Osteoblast (primary cell): ENCODE measurements at regions not wholly inside any gene's neighbourhood (a gene's known extent, or its start where the extent isn't known, plus 50 kb on each side); places are given as distances from the start of the nearest gene placed in this dataset.

Experiments used
- DNase-seq: peaks from one replicate; pipeline ENCODE4 v3.0.0; 2011; ENCODE audit warnings: low spot score, mixed read lengths; ENCODE audit not compliant: insufficient read length; ENCODE audit errors: missing footprints
- H2AFZ ChIP-seq: 2 replicates; pipeline ENCODE4 v1.6.0; 2011; ENCODE audit warnings: mild to moderate bottlenecking, low read length
- H3K27ac ChIP-seq: 2 replicates; pipeline ENCODE4 v1.5.1; 2011; ENCODE audit warnings: mild to moderate bottlenecking, low read depth, low read length, moderate library complexity
- H3K27me3 ChIP-seq: 2 replicates; pipeline ENCODE4 v1.6.0; 2012; ENCODE audit warnings: mild to moderate bottlenecking, control low read depth, inconsistent platforms, low read length, moderate library complexity; ENCODE audit not compliant: insufficient read depth
- H3K36me3 ChIP-seq: 2 replicates; pipeline ENCODE4 v1.5.1; 2011; ENCODE audit warnings: mild to moderate bottlenecking, low read length, control low read depth, moderate library complexity; ENCODE audit not compliant: insufficient read depth
- H3K4me1 ChIP-seq: 2 replicates; pipeline ENCODE4 v1.5.1; 2011; ENCODE audit warnings: mild to moderate bottlenecking, low read length, control low read depth, moderate library complexity; ENCODE audit not compliant: insufficient read depth
- H3K4me2 ChIP-seq: 2 replicates; pipeline ENCODE4 v1.6.0; 2011; ENCODE audit warnings: mild to moderate bottlenecking, low read length; ENCODE audit not compliant: insufficient read depth
- H3K4me3 ChIP-seq: fragments of 200-600 bp; sonication (generic); 3 replicates; pipeline ENCODE4 v1.5.1; 2012; ENCODE audit warnings: mild to moderate bottlenecking, low read length, inconsistent platforms; ENCODE audit not compliant: insufficient read depth
- H3K79me2 ChIP-seq: 2 replicates; pipeline ENCODE4 v1.6.0; 2012; ENCODE audit warnings: mild to moderate bottlenecking, low read length, control low read depth, inconsistent platforms; ENCODE audit not compliant: insufficient read depth
- H3K9me3 ChIP-seq: 2 replicates; pipeline ENCODE4 v1.5.1; 2011; ENCODE audit warnings: low read depth, low read length, control low read depth
- H4K20me1 ChIP-seq: 2 replicates; pipeline ENCODE4 v1.6.0; 2012; ENCODE audit warnings: mild to moderate bottlenecking, low read length, control low read depth; ENCODE audit not compliant: insufficient read depth
- CTCF ChIP-seq: IDR thresholded peaks from 2 replicates; pipeline ENCODE4 v1.5.1; 2011; ENCODE audit warnings: mild to moderate bottlenecking, low read depth, low read length, moderate library complexity; ENCODE audit errors: extremely low read depth

GRCh38 chr13:73549717-73550116, 490.9 kb downstream of the KLF5 start:
- H3K27me3 ChIP-seq: no peaks in the 10 kb centered on the region
- H2AFZ ChIP-seq: no peak overlapping the region
- H3K4me3 ChIP-seq: no peak overlapping the region
- no peaks in the 10 kb centered on the region for H3K4me1 ChIP-seq
- no peak for DNase-seq
- TF ChIP-seq CTCF: no peak
- H3K36me3 ChIP-seq: no peaks in the 10 kb centered on the region
- H3K4me2 ChIP-seq: no peak overlapping the region
- no peaks in the 10 kb centered on the region for H3K9me3 ChIP-seq
- no peak overlapping the region for H3K27ac ChIP-seq
- no peaks in the 10 kb centered on the region for H4K20me1 ChIP-seq
- H3K79me2 ChIP-seq: no peaks in the 10 kb centered on the region

GRCh38 chr13:73548449-73548848, 489.6 kb downstream of the KLF5 start:
- Histone ChIP-seq H3K27ac (no peak overlapping the region), H3K4me3 (no peak overlapping the region), H4K20me1 (no peaks in the 10 kb centered on the region), H3K4me2 (no peak overlapping the region), H3K27me3 (no peaks in the 10 kb centered on the region), H3K9me3 (no peaks in the 10 kb centered on the region), H3K36me3 (no peaks in the 10 kb centered on the region), H2AFZ (no peak overlapping the region), H3K4me1 (no peaks in the 10 kb centered on the region), H3K79me2 (no peaks in the 10 kb centered on the region)
- no peak for DNase-seq
- no peak for TF ChIP-seq CTCF

GRCh38 chr13:73547239-73547638, 488.4 kb downstream of the KLF5 start:
- Histone ChIP-seq H3K4me2 (no peak overlapping the region), H3K27ac (no peak overlapping the region), H3K9me3 (no peaks in the 10 kb centered on the region), H3K4me3 (no peak overlapping the region), H3K36me3 (no peaks in the 10 kb centered on the region), H3K4me1 (no peaks in the 10 kb centered on the region), H4K20me1 (no peaks in the 10 kb centered on the region), H3K79me2 (no peaks in the 10 kb centered on the region), H2AFZ (no peak overlapping the region), H3K27me3 (no peaks in the 10 kb centered on the region)
- TF ChIP-seq CTCF: no peak
- DNase-seq: no peak

GRCh38 chr13:73544175-73544574, 485.4 kb downstream of the KLF5 start:
- H3K4me1 ChIP-seq: no peaks in the 10 kb centered on the region
- no peak overlapping the region for H3K4me2 ChIP-seq

More at GRCh38 chr13:73544175-73544574, 485.4 kb downstream of the KLF5 start:
- H3K79me2 ChIP-seq: no peaks in the 10 kb centered on the region
- H3K27ac ChIP-seq: no peak overlapping the region
- no peak overlapping the region for H3K4me3 ChIP-seq
- no peak overlapping the region for H2AFZ ChIP-seq
- H3K9me3 ChIP-seq: no peaks in the 10 kb centered on the region
- no peaks in the 10 kb centered on the region for H3K27me3 ChIP-seq
- no peaks in the 10 kb centered on the region for H4K20me1 ChIP-seq
- no peak for TF ChIP-seq CTCF
- H3K36me3 ChIP-seq: no peaks in the 10 kb centered on the region
- no peak for DNase-seq
